Testis (tissue), 2 donors: ENCODE measurements at regions not wholly inside any gene's neighbourhood (a gene's known extent, or its start where the extent isn't known, plus 50 kb on each side); places are given as distances from the start of the nearest gene placed in this dataset.

Experiments used
- POLR2A ChIP-seq: fragments of 450-650 bp; IDR thresholded peaks from one replicate; pipeline ENCODE4 v1.6.1; 2017; ENCODE audit warnings: antibody characterized with exemption, mild to moderate bottlenecking, moderate library complexity
- TF ChIP-seq, protein P1 (sequence below), 3 experiments: fragments of 450-650 bp in 2 of 3; fragments of 200-600 bp in 1 of 3; sonication (generic) in 1 of 3; IDR thresholded peaks; one replicate each; pipeline ENCODE4 v1.5.1; 2016 to 2019; ENCODE audit warnings: antibody characterized with exemption in 3 of 3, mild to moderate bottlenecking in 2 of 3, moderate library complexity in 1 of 3

DNA sequence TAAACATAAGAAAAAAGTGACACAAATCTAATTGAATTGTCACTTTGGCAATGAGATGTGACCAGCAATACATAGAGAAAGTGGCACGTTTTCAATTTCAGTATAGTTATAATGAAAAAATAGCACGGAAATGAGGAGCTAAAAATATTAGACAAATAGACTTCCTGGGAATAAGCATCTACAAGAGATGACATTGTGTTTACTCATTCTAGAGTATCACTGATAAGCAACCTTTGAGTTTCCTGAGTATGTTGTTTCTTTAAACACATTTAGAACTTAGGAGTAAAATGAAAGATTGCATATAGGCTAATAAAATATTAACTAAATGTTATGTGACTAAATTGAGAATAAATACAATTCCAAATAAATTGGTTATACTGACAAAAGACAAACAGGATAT is 207.1 kb upstream of the SLITRK6 start:
- TF ChIP-seq, protein P1, sequence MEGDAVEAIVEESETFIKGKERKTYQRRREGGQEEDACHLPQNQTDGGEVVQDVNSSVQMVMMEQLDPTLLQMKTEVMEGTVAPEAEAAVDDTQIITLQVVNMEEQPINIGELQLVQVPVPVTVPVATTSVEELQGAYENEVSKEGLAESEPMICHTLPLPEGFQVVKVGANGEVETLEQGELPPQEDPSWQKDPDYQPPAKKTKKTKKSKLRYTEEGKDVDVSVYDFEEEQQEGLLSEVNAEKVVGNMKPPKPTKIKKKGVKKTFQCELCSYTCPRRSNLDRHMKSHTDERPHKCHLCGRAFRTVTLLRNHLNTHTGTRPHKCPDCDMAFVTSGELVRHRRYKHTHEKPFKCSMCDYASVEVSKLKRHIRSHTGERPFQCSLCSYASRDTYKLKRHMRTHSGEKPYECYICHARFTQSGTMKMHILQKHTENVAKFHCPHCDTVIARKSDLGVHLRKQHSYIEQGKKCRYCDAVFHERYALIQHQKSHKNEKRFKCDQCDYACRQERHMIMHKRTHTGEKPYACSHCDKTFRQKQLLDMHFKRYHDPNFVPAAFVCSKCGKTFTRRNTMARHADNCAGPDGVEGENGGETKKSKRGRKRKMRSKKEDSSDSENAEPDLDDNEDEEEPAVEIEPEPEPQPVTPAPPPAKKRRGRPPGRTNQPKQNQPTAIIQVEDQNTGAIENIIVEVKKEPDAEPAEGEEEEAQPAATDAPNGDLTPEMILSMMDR (IDR thresholded peaks at IDR 0.05): no peak
- no peak for TF ChIP-seq POLR2A
